HepG2 (cell line): ENCODE measurements at regions not wholly inside any gene's neighbourhood (a gene's known extent, or its start where the extent isn't known, plus 50 kb on each side); places are given as distances from the start of the nearest gene placed in this dataset.

Experiments
- ASH2L ChIP-seq: fragments of 300-600, 200-600 bp; sonication (generic); IDR thresholded peaks from 2 replicates; pipeline ENCODE4 v1.7.0; 2017; ENCODE audit warnings: low read depth, mild to moderate bottlenecking, moderate library complexity, mixed read lengths, low read length; ENCODE audit not compliant: insufficient read length
- EZH2 ChIP-seq: conservative IDR thresholded peaks from 2 replicates; pipeline ENCODE4 v1.6.1; 2012; ENCODE audit warnings: mild to moderate bottlenecking, low read depth, low read length, moderate library complexity
- POLR2A ChIP-seq, 2 experiments: IDR thresholded peaks; 2 replicates each; pipeline ENCODE4 v1.6.1; 2011; ENCODE audit warnings: low read depth in 2 of 2, low read length in 2 of 2, mild to moderate bottlenecking in 1 of 2, moderate library complexity in 1 of 2; ENCODE audit not compliant: insufficient read depth in 1 of 2
- SP2 ChIP-seq: sonication (generic); formaldehyde crosslinking; IDR thresholded peaks from 2 replicates; pipeline ENCODE4 v1.5.1; 2020; ENCODE audit warnings: mild to moderate bottlenecking, missing genetic modification reagents
- TF ChIP-seq, protein P1 (sequence below): IDR thresholded peaks from 2 replicates; pipeline ENCODE4 v1.6.1; 2016; ENCODE audit warnings: low read depth
- TF ChIP-seq, protein P2 (sequence below): sonication (generic); formaldehyde crosslinking; IDR thresholded peaks from 2 replicates; pipeline ENCODE4 v1.4.0; 2020; ENCODE audit warnings: mild to moderate bottlenecking, missing genetic modification reagents
- TF ChIP-seq, protein P3 (sequence below): IDR thresholded peaks from 2 replicates; pipeline ENCODE4 v1.6.1; 2012; ENCODE audit warnings: inconsistent platforms

DNA sequence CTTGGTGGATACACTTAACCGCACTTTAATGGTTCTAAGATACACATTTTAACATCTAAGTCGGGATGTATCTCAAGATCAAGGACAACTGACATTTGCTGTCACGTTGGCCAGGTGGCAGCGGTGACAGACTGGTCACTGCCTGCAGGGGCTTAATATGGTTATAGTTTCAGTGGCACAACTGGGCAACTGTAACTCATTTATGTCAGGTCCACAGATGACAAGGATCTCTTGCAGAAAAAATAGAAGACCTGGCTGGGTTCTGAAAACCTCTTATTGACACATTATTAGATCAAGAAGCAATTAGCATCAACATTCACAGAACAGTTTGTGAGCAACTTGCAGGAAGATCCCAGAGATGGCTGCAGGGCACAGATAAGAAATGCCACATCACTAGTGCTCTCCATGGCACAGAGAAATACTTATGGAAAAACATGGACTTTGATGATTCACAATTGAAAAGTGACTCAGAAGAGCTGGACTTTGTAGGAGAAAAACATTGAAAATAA, 99.6 kb upstream of the SORBS2 start:
- TF ChIP-seq ASH2L = no peak
- TF ChIP-seq, protein P1, sequence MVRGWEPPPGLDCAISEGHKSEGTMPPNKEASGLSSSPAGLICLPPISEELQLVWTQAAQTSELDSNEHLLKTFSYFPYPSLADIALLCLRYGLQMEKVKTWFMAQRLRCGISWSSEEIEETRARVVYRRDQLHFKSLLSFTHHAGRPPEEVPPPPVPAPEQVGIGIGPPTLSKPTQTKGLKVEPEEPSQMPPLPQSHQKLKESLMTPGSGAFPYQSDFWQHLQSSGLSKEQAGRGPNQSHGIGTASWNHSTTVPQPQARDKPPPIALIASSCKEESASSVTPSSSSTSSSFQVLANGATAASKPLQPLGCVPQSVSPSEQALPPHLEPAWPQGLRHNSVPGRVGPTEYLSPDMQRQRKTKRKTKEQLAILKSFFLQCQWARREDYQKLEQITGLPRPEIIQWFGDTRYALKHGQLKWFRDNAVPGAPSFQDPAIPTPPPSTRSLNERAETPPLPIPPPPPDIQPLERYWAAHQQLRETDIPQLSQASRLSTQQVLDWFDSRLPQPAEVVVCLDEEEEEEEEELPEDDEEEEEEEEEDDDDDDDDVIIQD (CRISPR knock-in tag) = no peak
- TF ChIP-seq, protein P2, sequence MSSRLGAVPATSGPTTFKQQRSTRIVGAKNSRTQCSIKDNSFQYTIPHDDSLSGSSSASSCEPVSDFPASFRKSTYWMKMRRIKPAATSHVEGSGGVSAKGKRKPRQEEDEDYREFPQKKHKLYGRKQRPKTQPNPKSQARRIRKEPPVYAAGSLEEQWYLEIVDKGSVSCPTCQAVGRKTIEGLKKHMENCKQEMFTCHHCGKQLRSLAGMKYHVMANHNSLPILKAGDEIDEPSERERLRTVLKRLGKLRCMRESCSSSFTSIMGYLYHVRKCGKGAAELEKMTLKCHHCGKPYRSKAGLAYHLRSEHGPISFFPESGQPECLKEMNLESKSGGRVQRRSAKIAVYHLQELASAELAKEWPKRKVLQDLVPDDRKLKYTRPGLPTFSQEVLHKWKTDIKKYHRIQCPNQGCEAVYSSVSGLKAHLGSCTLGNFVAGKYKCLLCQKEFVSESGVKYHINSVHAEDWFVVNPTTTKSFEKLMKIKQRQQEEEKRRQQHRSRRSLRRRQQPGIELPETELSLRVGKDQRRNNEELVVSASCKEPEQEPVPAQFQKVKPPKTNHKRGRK (CRISPR knock-in tag) = no peak
- no peak for TF ChIP-seq SP2 (CRISPR knock-in tag)
- TF ChIP-seq EZH2 = no peak
- TF ChIP-seq, protein P3, sequence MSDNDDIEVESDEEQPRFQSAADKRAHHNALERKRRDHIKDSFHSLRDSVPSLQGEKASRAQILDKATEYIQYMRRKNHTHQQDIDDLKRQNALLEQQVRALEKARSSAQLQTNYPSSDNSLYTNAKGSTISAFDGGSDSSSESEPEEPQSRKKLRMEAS = no peak
- TF ChIP-seq POLR2A (IDR thresholded peaks at IDR 0.05; ENCODE audit: insufficient read depth in 1 of 2, low read depth in 2 of 2, low read length in 2 of 2) = no peak
